ENCODE measurements at regions not wholly inside any gene's neighbourhood (a gene's known extent, or its start where the extent isn't known, plus 50 kb on each side); places are given as distances from the start of the nearest gene placed in this dataset.
"Not testable (repeated sequence)": the region's sequence is repeated elsewhere in the genome, so short reads cannot be mapped to it uniquely, and the experiment has no call there.

DNA sequence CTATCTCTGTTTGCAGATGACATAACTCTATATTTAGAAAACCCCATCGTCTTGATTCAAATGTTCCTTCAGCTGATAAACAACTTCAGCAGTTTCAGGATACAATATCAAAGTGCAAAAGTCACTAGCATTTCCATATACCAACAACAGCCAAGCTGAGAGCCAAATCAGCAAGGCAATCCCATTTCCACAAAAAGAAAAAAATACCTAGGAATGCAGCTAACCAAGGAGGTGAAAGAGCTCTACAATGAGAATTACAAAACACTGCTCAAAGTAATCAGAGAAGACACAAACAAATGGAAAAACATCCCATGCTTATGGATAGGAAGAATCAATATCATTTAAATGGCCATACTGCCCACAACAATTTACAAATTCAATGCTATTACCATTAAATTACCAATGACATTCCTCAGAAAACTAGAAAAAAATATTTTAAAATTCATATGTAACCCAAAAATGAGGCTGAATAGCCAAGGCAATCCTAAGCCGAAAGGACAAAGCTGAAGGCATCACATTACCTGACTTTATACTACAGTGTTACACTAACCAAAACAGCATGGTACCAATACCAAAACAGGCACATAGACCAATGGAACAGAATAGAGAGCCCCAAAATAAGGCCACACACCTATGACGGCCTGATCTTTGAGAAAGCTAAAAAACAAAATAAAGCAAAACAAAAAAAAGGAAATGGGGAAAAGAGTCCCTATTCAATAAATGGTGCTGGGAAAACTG is 901.7 kb downstream of the LRFN5 start:
- no peak for DNase-seq
- no peaks in the 10 kb centered on the region for H3K36me3 ChIP-seq (replicated peaks)
- in situ Hi-C loops (cut with HindIII; ENCODE audit: low pct_ligation_motif_present, low sequenced_read_pairs), result no loop called here
- TF ChIP-seq, protein P1, sequence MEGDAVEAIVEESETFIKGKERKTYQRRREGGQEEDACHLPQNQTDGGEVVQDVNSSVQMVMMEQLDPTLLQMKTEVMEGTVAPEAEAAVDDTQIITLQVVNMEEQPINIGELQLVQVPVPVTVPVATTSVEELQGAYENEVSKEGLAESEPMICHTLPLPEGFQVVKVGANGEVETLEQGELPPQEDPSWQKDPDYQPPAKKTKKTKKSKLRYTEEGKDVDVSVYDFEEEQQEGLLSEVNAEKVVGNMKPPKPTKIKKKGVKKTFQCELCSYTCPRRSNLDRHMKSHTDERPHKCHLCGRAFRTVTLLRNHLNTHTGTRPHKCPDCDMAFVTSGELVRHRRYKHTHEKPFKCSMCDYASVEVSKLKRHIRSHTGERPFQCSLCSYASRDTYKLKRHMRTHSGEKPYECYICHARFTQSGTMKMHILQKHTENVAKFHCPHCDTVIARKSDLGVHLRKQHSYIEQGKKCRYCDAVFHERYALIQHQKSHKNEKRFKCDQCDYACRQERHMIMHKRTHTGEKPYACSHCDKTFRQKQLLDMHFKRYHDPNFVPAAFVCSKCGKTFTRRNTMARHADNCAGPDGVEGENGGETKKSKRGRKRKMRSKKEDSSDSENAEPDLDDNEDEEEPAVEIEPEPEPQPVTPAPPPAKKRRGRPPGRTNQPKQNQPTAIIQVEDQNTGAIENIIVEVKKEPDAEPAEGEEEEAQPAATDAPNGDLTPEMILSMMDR (IDR thresholded peaks at IDR 0.05; ENCODE audit: low read depth, low read length, missing control alignments), result no peak
- no peak overlapping the region for H3K4me3 ChIP-seq (ENCODE audit: low read depth, low read length)
- H3K27ac ChIP-seq, result no peak overlapping the region
- H3K27me3 ChIP-seq (replicated peaks), result no peaks in the 10 kb centered on the region

DNA sequence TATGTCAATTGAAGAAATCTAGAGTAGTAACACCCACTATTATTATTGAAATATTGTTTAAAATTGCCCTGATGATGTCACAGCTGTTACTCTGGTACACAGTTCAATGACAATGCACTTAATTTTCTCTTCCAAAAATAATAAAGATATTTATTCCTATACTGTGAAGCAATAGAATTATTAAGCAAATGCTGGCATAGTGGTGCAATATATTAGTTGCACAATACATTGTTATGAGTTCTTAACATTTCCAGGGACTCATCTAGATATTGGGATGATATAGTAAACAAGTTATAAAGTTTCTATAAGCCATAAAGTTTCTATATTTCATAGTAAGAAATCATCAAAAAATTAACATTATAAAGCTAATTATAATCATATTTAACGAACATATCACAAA is 897.8 kb downstream of the LRFN5 start:
- Histone ChIP-seq H3K27me3 (replicated peaks) (no peaks in the 10 kb centered on the region), H3K36me3 (replicated peaks) (no peaks in the 10 kb centered on the region), H3K4me3 (ENCODE audit: low read depth, low read length) (no peak overlapping the region), H3K27ac (no peak overlapping the region)
- in situ Hi-C loops (cut with HindIII; ENCODE audit: low pct_ligation_motif_present, low sequenced_read_pairs), result no loop called here
- DNase-seq, result no peak
- TF ChIP-seq, protein P1 (IDR thresholded peaks at IDR 0.05; ENCODE audit: low read depth, low read length, missing control alignments), result no peak

DNA sequence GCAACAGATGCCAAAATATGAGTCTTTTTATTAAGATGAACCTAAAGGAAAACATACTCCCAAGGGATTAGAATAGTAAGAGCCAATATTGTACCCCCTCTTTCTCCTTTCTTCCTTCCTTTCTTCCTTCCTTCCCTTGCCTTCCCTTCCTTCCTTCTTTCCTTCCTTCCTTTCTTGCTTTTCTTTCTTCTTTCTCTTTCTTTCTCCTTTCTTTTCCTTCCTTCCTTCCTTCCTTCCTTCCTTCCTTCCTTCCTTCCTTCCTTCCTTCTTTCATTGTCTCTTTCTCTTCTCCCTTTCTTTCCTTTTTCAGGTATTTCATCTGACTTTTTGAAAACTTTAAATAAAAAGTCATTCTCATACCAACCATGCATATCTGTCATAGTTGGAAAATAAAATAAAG is 892.5 kb downstream of the LRFN5 start:
- in situ Hi-C loops (cut with HindIII; ENCODE audit: low pct_ligation_motif_present, low sequenced_read_pairs), result no loop called here
- TF ChIP-seq, protein P1 (IDR thresholded peaks at IDR 0.05; ENCODE audit: low read depth, low read length, missing control alignments), result no peak
- H3K4me3 ChIP-seq (ENCODE audit: low read depth, low read length), result no peak overlapping the region
- DNase-seq, result no peak
- H3K27ac ChIP-seq, result no peak overlapping the region
- no peaks in the 10 kb centered on the region for H3K36me3 ChIP-seq (replicated peaks)
- no peaks in the 10 kb centered on the region for H3K27me3 ChIP-seq (replicated peaks)

DNA sequence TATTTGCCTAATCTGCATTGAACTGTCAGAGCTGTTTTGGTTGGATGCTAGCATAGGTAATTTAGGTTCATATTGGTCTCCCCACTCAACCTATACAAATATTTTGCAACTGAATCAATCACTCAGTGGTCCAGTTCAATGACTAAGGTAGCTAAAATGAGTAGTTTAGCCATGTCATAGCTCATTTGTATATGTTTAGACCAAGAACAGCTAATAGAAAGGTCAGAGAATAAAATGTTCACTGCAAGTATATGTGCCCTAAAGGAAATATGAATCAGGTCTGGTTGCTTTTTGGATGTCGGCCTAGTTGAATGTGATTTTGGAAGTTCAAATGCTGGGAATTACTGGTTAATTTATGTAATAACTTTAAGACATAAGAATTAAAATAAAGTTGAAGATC is 883.9 kb downstream of the LRFN5 start:
- TF ChIP-seq, protein P1 (IDR thresholded peaks at IDR 0.05; ENCODE audit: low read depth, low read length, missing control alignments), result no peak
- in situ Hi-C loops (cut with HindIII; ENCODE audit: low pct_ligation_motif_present, low sequenced_read_pairs), result no loop called here

DNA sequence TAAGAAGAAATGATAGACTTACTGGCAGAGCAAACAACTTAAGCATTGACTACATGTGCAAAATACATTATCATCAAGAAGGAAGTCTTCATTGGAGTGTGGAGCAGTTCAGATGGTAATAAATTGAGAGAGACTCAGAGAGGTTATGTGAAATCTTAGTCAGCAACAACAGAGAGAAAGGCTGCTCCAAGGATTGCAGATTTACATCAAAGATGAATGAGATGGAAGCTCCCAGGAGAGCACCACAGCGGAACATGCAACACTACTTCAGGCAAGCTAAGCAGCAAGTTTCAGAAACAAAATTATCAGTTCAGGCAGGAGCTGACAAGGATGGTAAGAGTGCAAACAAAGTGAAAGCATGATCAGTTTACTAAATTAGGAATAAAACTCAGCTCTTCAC is 882.3 kb downstream of the LRFN5 start:
- TF ChIP-seq, protein P1 (IDR thresholded peaks at IDR 0.05; ENCODE audit: low read depth, low read length, missing control alignments), result no peak
- in situ Hi-C loops (cut with HindIII; ENCODE audit: low pct_ligation_motif_present, low sequenced_read_pairs), result no loop called here
- DNase-seq, result no peak
- Histone ChIP-seq H3K4me3 (ENCODE audit: low read depth, low read length) (no peak overlapping the region), H3K27ac (no peak overlapping the region), H3K27me3 (replicated peaks) (no peaks in the 10 kb centered on the region), H3K36me3 (replicated peaks) (no peaks in the 10 kb centered on the region)

More for the DNA sequence above, 883.9 kb downstream of the LRFN5 start:
- H3K27ac ChIP-seq, result no peak overlapping the region
- DNase-seq, result no peak
- no peaks in the 10 kb centered on the region for H3K36me3 ChIP-seq (replicated peaks)
- no peaks in the 10 kb centered on the region for H3K27me3 ChIP-seq (replicated peaks)
- no peak overlapping the region for H3K4me3 ChIP-seq (ENCODE audit: low read depth, low read length)

DNA sequence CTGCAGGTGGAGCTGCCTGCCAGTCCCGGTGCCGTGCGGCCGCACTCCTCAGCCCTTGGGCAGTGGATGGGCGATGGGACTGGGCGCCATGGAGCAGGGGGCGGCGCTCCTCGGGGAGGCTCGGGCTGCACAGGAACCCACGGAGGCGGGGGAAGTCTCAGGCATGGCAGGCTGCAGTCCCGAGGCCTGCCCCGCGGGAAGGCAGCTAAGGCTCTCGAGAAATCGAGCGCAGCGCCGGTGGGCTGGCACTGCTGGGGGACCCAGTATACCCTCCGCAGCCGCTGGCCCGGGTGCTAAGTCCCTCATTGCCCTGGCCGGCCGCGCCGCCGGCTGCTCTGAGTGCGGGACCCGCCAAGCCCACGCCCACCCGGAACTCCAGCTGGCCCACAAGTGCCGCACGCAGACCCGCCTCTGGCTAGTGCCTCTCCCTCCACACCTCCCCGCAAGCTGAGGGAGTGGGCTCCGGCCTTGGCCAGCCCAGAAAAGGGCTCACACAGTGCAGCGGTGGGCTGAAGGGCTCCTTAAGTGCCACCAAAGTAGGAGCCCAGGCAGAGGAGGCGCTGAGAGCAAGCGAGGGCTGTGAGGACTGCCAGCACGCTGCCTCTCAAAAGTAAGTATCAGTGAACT is 875.8 kb downstream of the LRFN5 start:
- H3K27ac ChIP-seq; DNase-seq; H3K27me3 ChIP-seq (replicated peaks); H3K4me3 ChIP-seq (ENCODE audit: low read depth, low read length); H3K36me3 ChIP-seq (replicated peaks); in situ Hi-C loops (cut with HindIII; ENCODE audit: low pct_ligation_motif_present, low sequenced_read_pairs): not testable (repeated sequence)

DNA sequence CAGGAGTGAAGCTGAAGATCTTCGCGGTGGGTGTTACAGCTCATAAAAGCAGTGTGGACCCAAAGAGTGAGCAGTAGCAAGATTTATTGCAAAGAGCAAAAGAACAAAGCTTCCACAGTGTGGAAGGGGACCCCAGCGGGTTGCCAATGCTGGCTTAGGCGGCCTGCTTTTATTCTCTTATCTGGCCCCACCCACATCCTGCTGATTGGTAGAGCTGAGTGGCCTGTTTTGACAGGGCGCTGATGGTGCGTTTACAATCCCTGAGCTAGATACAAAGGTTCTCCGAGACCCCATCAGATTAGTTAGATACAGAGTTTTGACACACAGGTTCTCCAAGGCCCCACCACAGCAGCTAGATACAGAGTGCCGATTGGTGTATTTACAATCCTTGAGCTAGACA is 875.0 kb downstream of the LRFN5 start:
- in situ Hi-C loops (cut with HindIII; ENCODE audit: low pct_ligation_motif_present, low sequenced_read_pairs); H3K27ac ChIP-seq; DNase-seq; H3K4me3 ChIP-seq (ENCODE audit: low read depth, low read length); H3K27me3 ChIP-seq (replicated peaks); H3K36me3 ChIP-seq (replicated peaks): not testable (repeated sequence)
